Prostate gland (tissue), 2 donors: ENCODE measurements at regions not wholly inside any gene's neighbourhood (a gene's known extent, or its start where the extent isn't known, plus 50 kb on each side); places are given as distances from the start of the nearest gene placed in this dataset.

Source experiments
- POLR2A ChIP-seq: fragments of 450-650 bp; IDR thresholded peaks from one replicate; pipeline ENCODE4 v1.6.1; 2016; ENCODE audit warnings: antibody characterized with exemption, mild to moderate bottlenecking
- POLR2AphosphoS5 ChIP-seq: sonication (generic); formaldehyde crosslinking; IDR thresholded peaks from one replicate; pipeline ENCODE4 v1.6.1; 2017; ENCODE audit warnings: antibody characterized with exemption
- TF ChIP-seq, protein P1 (sequence below), 4 experiments: fragments of 200-600 bp in 2 of 4; fragments of 450-650 bp in 2 of 4; sonication (generic) in 2 of 4; IDR thresholded peaks; 1 replicate in 3 of 4; 2 replicates in 1 of 4; pipeline ENCODE4 v1.5.1; 2016 to 2019; ENCODE audit warnings: antibody characterized with exemption in 4 of 4, mild to moderate bottlenecking in 2 of 4, moderate library complexity in 2 of 4

- TF ChIP-seq, protein P1, sequence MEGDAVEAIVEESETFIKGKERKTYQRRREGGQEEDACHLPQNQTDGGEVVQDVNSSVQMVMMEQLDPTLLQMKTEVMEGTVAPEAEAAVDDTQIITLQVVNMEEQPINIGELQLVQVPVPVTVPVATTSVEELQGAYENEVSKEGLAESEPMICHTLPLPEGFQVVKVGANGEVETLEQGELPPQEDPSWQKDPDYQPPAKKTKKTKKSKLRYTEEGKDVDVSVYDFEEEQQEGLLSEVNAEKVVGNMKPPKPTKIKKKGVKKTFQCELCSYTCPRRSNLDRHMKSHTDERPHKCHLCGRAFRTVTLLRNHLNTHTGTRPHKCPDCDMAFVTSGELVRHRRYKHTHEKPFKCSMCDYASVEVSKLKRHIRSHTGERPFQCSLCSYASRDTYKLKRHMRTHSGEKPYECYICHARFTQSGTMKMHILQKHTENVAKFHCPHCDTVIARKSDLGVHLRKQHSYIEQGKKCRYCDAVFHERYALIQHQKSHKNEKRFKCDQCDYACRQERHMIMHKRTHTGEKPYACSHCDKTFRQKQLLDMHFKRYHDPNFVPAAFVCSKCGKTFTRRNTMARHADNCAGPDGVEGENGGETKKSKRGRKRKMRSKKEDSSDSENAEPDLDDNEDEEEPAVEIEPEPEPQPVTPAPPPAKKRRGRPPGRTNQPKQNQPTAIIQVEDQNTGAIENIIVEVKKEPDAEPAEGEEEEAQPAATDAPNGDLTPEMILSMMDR (IDR thresholded peaks at IDR 0.05), result no peak
- no peak for TF ChIP-seq POLR2A
- no peak for TF ChIP-seq POLR2AphosphoS5
Measured at GRCh38 chr6:2545383-2546038, 205.2 kb downstream of the MYLK4 start.
